GM19328 (cell line): ENCODE measurements at regions not wholly inside any gene's neighbourhood (a gene's known extent, or its start where the extent isn't known, plus 50 kb on each side); places are given as distances from the start of the nearest gene placed in this dataset.

ENCODE experiments used
- ATAC-seq: cut with Tn5 transposase; IDR thresholded peaks from one replicate; pipeline ENCODE4 v1.9.1; 2021; ENCODE audit warnings: mild to moderate bottlenecking, moderate library complexity; ENCODE audit not compliant: unreplicated experiment

DNA sequence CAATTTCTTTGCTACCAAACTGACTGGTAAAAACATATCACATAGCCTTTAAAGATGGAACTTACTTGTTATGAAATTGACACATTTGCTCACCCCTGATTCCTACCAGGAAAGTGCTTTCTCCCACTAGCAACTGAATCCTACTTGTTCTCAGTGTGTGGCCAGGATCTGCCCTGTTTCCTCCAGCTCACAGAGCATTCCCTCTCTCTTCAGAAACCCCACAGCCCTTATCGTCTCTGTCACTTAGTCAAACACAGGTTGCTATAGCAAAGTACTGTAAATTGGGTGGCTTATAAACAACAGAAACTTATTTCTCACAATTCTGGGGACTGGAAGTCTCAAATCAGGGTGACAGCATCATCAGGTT is 265.2 kb upstream of the BOD1L1 start:
- ATAC-seq = no peak

DNA sequence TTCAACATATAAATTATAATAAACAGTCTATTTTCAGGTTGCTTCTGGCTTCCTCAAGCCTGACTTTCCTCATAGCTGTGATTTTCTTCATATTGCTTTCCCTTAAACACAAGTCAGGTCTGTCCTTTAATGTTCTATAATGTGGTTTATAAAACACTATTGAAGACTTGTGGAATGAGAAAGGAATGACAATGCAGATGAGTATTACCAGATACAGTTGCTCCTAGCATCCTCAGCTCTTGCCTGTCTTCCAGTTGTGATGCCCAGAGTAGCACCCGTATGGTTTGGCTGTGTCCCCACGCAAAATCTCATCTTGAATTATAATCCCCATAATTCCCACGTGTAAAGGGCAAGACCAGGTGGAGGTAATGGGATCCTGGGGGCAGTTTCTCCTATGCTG is 265.7 kb upstream of the BOD1L1 start:
- ATAC-seq = no peak

DNA sequence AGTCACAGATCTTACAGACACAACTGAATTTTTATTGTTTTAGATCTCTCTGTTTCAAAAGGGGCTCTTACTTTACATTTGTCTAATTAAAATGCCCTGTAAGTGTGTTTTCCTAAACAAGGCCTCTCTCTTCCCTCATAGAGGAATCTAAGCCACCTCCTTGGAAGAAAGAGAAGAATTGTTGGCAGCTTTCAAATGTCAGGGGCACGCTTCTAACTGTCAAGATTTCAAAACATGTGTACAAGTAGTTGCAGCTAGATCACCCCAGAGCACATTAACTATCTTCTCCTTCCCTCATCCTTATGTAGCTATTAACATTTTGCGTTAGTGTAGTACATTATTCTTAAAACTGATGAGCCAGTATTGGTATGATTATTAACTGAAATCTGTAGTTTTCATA is 266.5 kb upstream of the BOD1L1 start:
- no peak for ATAC-seq

DNA sequence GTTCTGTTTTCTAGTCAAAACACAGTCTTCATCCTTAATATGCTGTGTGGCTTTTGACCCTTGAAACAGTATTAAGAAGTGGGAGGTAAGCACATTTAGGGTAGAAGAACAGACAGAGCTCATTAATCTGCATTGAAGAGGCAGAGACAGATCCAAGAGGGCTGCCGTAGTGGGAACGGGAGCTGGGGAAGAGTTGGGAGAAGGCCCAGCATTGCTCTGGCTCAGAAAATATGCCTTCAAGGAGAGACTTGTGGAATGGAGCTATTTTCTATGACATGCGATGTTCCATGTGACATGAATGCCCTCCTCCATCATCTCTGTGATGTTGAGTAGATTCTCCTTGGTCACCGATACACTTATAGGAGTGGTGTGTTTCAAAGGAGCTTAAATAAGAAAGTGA is 273.3 kb upstream of the BOD1L1 start:
- no peak for ATAC-seq

DNA sequence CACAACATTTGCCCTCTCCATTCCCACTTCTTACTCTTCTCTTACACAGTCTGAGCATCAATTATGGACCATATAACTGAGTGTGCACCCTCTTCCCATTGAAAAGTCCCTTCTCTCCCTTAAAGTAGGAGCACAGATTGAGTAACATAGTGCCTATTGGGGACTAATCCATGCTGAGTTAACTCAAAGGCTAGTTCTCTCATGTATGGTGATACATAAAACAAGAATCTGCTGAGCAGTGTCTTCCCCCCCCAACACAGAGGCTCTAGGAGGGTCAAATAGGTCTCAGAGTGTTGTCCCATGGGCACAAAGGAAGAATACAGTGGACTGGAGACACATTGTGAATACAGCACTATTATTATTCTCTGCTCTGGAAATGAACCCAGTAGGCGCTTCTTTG is 274.6 kb upstream of the BOD1L1 start:
- no peak for ATAC-seq

DNA sequence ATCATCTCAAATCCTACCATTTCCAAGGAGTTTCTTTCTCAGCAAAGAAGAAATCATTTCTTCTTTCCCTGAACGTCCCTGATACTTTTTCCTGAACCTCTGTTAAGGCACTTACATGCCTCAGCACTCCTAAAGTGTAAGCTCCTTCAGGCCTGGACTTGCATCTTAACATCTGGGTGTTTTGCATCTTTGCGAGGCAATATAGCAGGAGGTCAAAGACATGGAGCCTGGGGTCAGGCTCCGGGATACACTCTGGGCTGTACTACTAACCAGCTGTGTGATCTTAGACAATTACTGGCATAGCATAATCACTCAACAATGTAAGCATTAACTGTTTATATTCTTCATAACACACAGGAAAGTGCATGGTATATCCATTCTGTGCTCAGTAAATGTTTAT is 275.5 kb upstream of the BOD1L1 start:
- no peak for ATAC-seq

DNA sequence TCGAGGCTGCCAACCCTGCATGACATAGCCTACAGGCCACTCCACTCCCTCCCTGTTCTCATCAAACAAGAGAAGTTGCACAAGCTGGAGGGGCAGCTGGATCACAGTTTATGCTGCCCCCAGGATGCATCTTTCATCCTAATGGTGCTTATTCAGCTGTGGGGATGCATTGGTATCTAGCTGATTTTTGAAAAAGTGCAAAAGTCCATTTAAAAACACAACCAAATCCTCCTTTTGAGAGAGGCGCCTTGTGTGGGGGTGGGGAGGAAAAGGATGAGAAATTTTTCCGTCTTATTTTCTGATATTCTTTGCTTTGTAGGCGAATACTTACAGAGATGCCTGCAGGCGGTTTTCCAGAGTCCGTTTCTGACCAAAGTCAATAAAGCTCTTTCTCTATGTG is 276.4 kb upstream of the BOD1L1 start:
- ATAC-seq = no peak

DNA sequence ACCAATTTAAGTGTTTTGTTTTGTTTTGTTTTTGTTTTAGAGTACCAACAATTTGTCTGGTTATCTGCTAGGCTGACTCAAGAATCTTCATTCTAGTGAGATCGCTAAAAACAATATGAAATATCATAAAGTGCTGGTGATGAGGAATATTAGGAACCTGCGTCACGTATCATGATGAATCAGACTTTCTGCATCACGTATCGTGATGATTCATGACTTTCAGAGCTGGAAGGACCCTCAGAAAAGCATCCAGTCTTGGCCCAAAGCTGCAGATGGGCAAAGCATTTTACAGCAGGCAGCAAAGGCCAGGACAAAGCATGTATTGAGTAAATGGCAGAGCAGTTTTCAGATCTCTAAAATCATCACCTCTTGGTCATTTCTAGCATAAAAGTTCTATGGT is 278.0 kb upstream of the BOD1L1 start:
- no peak for ATAC-seq

DNA sequence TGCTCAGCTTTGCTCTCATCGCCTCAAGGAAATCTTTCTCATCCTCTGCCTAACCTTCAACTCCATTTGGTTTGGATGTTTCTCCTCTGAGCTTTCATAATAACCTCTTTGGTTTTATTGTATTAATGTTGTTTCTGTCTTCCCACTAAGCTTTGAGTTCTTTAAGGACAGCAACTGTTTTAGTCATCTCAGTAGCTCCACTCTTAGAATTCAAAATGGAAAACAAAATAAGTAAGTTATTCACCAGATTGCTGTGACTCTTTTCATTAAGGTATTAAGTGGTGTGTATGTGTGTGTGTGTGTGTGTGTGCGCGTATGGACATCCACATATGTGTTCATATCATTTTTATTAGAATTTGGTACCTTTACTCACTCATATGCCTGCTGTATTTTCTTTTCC is 279.2 kb upstream of the BOD1L1 start:
- ATAC-seq = no peak

DNA sequence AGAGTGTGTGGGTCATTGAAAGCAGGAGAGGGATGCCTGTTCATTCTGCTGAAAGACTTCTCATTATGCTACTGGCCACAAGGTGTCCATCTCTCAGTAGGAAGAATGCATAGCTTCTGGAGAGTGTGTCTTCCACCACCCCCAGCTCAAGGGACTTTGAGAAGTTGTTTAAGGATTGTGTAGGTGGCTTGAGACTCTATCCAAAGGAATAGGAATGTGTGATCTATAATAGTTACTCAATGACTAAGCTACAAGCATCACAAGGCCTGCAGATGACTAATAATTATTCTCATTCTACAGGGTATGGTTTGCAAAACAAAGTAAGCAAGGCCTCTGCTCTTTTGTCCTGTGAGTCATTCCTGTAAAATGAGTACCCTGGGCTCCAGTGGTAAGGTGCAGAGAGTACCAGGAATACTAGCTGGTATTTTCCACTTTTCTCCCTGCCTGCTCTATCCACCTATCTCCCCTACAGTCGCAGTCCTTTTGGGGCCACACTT is 279.8 kb upstream of the BOD1L1 start:
- ATAC-seq = no peak

DNA sequence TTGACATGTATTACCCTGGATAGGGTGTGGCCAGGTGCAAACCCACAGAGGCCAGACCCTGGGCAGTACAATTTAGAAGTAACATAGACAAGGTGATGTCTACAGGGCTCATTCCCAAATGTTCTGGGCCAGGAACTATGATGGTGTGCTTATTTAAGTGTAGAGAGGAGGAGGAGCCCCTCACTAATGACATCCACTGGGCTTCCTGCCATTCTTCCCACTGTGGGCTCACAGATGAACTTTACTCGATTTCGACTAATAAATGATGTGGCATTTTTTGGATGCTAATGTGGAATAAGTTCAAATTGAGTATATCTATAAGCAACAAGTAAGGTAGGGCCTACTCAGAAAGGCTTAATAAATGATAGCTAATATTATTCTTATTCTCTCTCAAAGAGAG is 280.9 kb upstream of the BOD1L1 start:
- ATAC-seq = no peak

DNA sequence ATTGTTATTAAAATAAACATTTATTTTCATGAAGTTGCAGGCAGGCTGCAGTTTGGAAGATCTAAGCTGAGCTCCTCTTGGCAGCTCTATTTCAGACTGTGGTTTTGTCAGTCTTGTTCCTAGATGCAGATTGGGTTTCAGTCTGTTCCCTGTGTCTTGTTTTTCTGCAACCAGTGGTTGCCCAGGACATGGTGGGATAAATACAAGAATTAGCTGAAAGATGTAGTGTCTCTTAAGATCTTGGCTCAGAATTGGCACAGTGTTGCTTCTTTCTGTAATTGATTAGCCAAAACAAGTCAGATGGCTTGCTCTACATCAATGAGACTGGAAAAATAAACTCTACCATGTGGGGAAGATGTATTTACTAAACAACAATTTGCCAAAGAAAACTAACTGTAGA is 283.0 kb upstream of the BOD1L1 start:
- no peak for ATAC-seq

DNA sequence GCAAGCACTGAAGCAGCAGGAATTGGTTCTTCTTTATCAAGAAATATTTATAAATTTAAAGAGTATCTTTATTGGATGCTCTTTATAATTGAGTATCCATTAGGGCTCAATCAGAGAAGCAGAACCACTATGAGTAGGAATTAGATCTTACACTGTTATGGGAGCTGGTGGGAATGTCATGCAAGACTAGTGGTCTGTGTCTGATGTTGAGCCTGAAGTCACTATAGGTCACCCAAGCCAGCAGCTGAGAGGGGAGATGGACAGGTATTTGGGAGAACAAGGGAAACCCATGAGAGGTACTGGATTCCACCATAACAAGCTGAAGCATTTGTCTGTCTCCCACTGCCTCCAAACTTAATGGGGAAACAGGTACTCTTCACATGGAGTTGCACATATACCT is 283.7 kb upstream of the BOD1L1 start:
- ATAC-seq = no peak

DNA sequence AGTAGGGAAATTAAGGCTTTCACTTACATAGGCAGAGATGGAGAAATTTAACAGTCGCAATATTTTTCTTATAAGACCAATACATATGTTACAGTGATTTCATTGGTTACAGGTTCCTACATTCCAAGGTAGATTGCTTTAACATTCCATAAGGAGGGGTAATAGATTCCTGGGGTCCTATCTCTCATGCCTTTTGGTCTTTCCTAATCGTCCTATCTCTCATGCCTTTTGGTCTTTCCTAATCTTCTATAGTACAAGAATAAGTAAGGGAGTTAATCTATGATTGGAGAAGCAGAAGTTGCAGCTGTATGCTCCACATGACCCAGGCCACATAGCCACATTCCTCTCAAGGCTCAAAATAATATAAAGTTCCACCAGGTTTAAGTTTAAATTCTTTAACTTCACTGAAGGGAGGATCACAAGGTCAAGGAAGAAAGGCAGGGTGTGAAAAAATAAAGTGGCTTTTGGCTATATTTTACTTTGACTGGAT is 285.0 kb upstream of the BOD1L1 start:
- no peak for ATAC-seq

DNA sequence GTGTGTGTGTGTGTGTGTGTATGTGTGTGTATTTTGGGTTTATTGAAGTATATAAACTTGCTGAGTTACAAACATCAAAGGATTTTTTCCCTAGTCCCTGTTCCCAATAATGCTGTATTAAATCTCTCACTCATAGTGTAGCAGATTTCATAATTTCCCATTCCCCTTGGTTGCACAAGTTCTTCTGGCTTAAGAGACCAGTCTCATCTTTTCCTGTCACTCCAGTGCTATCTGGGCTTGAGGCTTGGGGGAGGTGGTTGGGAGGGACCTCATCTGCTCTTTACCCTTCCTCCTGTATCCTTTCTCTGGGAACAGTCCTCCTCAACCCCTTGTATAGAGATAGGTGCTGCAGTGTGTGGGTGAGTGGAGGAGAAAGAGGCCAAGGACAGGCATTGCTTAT is 285.4 kb upstream of the BOD1L1 start:
- no peak for ATAC-seq

DNA sequence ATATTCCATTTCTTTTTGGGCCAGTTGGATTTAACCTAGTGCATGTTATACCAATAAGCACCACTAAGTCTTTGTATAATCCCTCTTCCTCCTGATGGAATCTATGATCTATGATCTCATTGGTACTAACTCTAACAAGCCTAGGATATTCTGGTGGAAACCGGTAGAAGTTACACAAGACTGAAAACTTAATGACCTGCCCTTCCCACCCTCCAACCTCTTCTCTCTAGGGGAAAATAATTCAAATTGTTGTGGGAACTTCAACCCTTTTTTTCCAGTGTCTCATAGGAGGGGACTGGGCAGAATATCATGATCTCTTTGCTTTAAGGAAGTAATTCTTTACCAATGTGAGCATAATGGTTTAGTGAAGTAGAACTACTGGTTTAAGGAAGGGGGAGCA is 289.5 kb upstream of the BOD1L1 start:
- ATAC-seq = no peak

DNA sequence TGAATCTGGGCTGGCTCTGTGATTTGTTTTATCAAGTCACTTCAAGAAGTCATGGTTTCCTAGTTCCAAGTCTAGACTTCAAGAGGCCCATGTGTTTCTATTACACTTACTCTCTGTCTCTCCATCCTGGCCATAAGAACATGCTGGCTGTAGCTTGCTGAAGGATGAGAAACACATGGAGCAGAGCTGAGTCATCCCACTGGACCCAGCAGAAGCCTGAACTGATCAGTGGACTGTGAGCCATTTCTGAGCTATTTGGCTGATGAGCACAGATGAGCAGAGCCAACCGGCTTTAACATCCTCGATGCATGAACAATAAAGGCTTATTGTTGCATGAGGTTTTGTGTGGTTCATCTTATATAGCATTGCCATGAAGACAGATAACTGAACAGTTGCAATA is 290.6 kb upstream of the BOD1L1 start:
- ATAC-seq = no peak

DNA sequence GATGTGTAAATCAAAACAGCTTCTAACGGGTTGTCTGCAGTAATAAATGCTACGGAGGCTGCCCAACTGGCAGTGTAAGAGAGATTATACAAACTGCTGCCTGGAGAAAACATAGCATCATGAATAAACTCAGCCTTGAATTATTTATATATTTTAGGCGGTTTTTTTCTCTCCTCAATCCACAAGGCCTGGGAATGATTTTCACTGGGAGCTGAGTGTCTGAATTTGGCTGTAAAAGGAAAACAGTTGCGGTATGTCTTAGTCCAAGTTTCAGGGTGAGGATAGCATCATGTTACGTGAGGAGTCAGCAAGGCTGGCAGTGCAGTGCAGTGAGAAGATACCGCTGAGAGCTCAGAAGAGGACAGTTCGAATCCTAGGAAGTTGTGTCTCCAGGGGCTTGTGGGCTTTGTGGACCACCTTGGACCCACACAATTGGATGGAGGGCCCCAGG is 291.5 kb upstream of the BOD1L1 start:
- no peak for ATAC-seq

DNA sequence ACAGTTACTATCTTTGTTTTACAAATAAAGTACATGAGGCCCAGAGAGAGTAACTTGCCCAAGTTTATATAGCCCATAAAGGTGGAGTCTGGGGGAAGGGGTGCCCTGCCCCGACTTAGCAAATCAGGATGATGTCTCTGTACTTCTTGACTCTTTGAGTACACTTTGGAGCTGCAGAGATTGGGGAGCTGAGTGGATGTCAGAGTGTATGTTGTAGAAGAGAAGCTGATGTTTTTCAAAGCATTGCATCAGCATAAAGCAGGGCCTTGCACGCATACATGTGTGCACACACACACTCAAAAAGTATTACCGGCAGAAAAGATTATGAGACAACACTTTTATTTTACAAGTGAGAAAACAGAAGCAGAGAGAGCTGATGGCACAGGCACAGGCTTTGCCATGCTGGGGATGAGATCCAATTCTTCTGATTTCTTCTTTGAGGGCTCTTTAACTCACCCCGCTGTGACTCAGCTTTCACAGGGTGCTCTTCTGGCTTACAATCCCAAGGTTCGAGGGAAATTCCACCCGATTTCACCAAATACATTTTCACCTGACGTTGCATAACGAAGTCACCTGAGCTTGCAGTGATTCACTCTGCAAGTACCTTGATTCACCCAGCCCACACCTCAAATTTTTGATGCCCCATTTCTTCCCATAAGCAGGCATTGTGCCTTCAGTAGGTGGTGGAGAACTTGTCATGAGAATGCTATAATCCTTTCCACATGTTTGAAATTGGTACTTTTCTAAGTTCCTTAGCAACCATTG is 292.8 kb upstream of the BOD1L1 start:
- ATAC-seq = no peak

DNA sequence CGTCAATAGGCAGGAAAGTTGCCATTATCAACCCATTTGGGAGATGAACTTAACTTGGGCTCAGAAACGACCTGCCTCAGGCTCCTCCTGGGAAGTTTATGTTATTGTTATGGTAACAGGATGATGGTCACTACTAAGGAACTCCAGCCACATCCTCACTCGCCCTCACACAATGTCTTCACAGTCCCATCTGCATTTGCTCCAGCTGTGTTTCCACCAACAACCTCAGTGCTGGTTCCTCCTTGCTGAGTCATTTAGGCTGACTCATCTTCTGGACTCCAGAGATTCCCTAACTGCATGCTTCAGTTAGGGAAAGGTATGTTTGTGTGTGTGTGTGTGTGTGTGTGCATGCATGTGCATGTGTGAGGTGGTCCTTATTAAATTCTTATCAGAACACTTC is 293.4 kb upstream of the BOD1L1 start:
- no peak for ATAC-seq

DNA sequence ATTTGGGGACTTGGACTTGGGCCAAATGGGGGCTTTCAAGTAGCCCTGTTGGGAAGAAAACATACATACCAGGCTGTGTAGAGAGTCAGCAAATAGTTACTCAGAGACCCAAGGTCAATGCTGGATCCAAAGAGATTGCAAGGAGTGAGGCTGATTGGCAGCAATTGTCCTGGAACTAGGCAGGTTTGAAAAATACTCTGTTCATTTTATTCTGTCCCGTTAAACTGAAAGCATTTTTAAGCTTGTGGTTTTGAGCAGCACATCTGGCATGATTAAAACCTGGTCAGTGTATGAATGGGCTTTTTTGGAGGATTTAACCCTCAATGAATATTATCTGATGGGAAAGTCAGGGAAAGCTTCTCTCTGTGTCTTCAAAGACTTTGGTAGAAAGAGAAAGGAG is 294.3 kb upstream of the BOD1L1 start:
- no peak for ATAC-seq

DNA sequence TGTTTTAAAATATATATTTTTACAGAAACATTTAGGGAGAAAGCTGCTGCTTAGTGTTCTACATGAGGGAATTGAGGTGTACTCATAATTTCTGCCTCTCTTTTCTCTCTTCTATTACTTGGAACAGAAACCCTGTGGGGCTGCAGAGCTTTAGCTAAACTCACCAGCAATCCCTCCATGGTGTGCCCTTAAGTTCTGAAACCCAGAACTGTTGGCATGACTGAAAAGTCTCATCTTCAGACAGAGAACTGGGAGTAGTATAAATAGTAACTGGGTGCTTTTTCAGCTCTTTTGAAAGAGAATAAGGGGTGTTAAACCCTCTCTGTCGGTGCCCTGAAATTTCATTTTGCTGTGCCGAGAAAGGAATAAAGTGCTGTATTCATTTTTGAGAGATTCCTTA is 294.9 kb upstream of the BOD1L1 start:
- no peak for ATAC-seq
